Mesothelial cell of epicardium (in vitro differentiated cells): ENCODE measurements at regions not wholly inside any gene's neighbourhood (a gene's known extent, or its start where the extent isn't known, plus 50 kb on each side); places are given as distances from the start of the nearest gene placed in this dataset.

Source experiments
- DNase-seq, 2 experiments: peaks; one replicate each; pipeline ENCODE4 v3.0.0; 2021; ENCODE audit warnings: low spot score in 2 of 2; ENCODE audit not compliant: unreplicated experiment in 2 of 2
- H3K27ac Mint-ChIP-seq: 2 replicates; pipeline ENCODE4 v1.8.0; 2021; ENCODE audit warnings: mixed read lengths
- H3K27me3 Mint-ChIP-seq: 2 replicates; pipeline ENCODE4 v1.8.0; 2021; ENCODE audit warnings: low read depth, mixed read lengths
- H3K36me3 Mint-ChIP-seq: 2 replicates; pipeline ENCODE4 v1.8.0; 2021; ENCODE audit warnings: mixed read lengths
- H3K4me1 Mint-ChIP-seq: 2 replicates; pipeline ENCODE4 v1.8.0; 2021; ENCODE audit warnings: mixed read lengths
- H3K4me3 Mint-ChIP-seq: 2 replicates; pipeline ENCODE4 v1.8.0; 2021; ENCODE audit warnings: mild to moderate bottlenecking, moderate library complexity, mixed read lengths
- H3K9me3 Mint-ChIP-seq: 2 replicates; pipeline ENCODE4 v1.8.0; 2021; ENCODE audit warnings: mixed read lengths
- CTCF ChIP-seq: fragments of 200-600 bp; sonication (generic); IDR thresholded peaks from one replicate; pipeline ENCODE4 v1.5.0; 2021; ENCODE audit warnings: antibody characterized with exemption; ENCODE audit not compliant: unreplicated experiment

- no peak for DNase-seq
- H3K4me3 Mint-ChIP-seq, result no peak overlapping the region
- H3K27me3 Mint-ChIP-seq, result no peaks in the 10 kb centered on the region
- H3K27ac Mint-ChIP-seq, result no peak overlapping the region
- peaks cover 28% of the 10 kb centered on the region for H3K4me1 Mint-ChIP-seq
- peaks cover 10% of the 10 kb centered on the region for H3K9me3 Mint-ChIP-seq
- TF ChIP-seq CTCF, result peak; percentile 18
- H3K36me3 Mint-ChIP-seq, result no peaks in the 10 kb centered on the region
Measured at GRCh38 chr10:83607959-83608745, 531.2 kb upstream of the GHITM start.

- no peak for TF ChIP-seq CTCF
- no peaks in the 10 kb centered on the region for H3K27me3 Mint-ChIP-seq
- no peak overlapping the region for H3K27ac Mint-ChIP-seq
Measured at GRCh38 chr10:83612050-83612449, 527.3 kb upstream of the GHITM start.

GRCh38 chr10:83612746-83613145 lies 526.6 kb upstream of the GHITM start:
- no peaks in the 10 kb centered on the region for H3K36me3 Mint-ChIP-seq
- peaks cover 26% of the 10 kb centered on the region for H3K4me1 Mint-ChIP-seq
- no peak for TF ChIP-seq CTCF
- H3K27me3 Mint-ChIP-seq, result no peaks in the 10 kb centered on the region
- peaks cover 5% of the 10 kb centered on the region for H3K9me3 Mint-ChIP-seq
- DNase-seq, result no peak
- no peak overlapping the region for H3K4me3 Mint-ChIP-seq
- no peak overlapping the region for H3K27ac Mint-ChIP-seq

More at GRCh38 chr10:83612050-83612449, 527.3 kb upstream of the GHITM start:
- Mint-ChIP-seq H3K4me1 (peaks cover 24% of the 10 kb centered on the region), H3K4me3 (no peak overlapping the region), H3K36me3 (no peaks in the 10 kb centered on the region), H3K9me3 (peaks cover 5% of the 10 kb centered on the region)
- DNase-seq, result no peak

- peaks cover 48% of the 10 kb centered on the region for H3K4me1 Mint-ChIP-seq
- no peaks in the 10 kb centered on the region for H3K27me3 Mint-ChIP-seq
- H3K27ac Mint-ChIP-seq, result peak overlapping the region; percentile 85
- no peak for DNase-seq
- H3K36me3 Mint-ChIP-seq, result no peaks in the 10 kb centered on the region
- peaks cover 8% of the 10 kb centered on the region for H3K9me3 Mint-ChIP-seq
- H3K4me3 Mint-ChIP-seq, result no peak overlapping the region
- no peak for TF ChIP-seq CTCF
Measured at GRCh38 chr10:83617172-83617571, 522.1 kb upstream of the GHITM start.

GRCh38 chr10:83617692-83618545 lies 521.4 kb upstream of the GHITM start:
- TF ChIP-seq CTCF, result no peak
- H3K27ac Mint-ChIP-seq, result peak overlapping the region; percentile 66
- H3K4me1 Mint-ChIP-seq, result peaks cover 41% of the 10 kb centered on the region
- H3K36me3 Mint-ChIP-seq, result no peaks in the 10 kb centered on the region
- no peak overlapping the region for H3K4me3 Mint-ChIP-seq
- H3K9me3 Mint-ChIP-seq, result peaks cover 8% of the 10 kb centered on the region
- DNase-seq, result no peak
- H3K27me3 Mint-ChIP-seq, result no peaks in the 10 kb centered on the region
